ENCODE measurements at regions not wholly inside any gene's neighbourhood (a gene's known extent, or its start where the extent isn't known, plus 50 kb on each side); places are given as distances from the start of the nearest gene placed in this dataset.

DNA sequence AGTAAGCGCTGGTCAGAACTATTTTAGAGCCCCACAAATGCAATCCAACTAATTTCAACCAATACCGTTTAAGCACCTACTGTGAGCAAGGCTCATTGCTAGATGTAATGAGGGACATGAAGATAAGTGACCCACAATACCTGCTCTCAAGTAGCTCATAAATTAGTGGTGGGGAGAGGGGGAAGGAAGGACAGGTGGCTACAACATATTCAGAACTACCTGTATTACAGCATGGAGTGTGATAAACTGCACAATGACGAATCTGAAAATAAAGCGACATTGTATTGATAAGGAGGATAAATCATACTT is 311.6 kb upstream of the DIAPH2 start:
- TF ChIP-seq, protein P1, sequence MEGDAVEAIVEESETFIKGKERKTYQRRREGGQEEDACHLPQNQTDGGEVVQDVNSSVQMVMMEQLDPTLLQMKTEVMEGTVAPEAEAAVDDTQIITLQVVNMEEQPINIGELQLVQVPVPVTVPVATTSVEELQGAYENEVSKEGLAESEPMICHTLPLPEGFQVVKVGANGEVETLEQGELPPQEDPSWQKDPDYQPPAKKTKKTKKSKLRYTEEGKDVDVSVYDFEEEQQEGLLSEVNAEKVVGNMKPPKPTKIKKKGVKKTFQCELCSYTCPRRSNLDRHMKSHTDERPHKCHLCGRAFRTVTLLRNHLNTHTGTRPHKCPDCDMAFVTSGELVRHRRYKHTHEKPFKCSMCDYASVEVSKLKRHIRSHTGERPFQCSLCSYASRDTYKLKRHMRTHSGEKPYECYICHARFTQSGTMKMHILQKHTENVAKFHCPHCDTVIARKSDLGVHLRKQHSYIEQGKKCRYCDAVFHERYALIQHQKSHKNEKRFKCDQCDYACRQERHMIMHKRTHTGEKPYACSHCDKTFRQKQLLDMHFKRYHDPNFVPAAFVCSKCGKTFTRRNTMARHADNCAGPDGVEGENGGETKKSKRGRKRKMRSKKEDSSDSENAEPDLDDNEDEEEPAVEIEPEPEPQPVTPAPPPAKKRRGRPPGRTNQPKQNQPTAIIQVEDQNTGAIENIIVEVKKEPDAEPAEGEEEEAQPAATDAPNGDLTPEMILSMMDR (IDR thresholded peaks at IDR 0.05): no peak
- TF ChIP-seq POLR2A (IDR thresholded peaks at IDR 0.05): no peak
- TF ChIP-seq POLR2AphosphoS5 (IDR thresholded peaks at IDR 0.05): no peak
